ENCODE measurements at regions not wholly inside any gene's neighbourhood (a gene's known extent, or its start where the extent isn't known, plus 50 kb on each side); places are given as distances from the start of the nearest gene placed in this dataset.

GRCh38 chr7:4383584-4383983, 298.5 kb upstream of the FOXK1 start:
- no peak for TF ChIP-seq SP1 (IDR thresholded peaks at IDR 0.05)
- no peak for TF ChIP-seq CTBP1 (IDR thresholded peaks at IDR 0.05; ENCODE audit: borderline replicate concordance)
- TF ChIP-seq SUZ12 (IDR thresholded peaks at IDR 0.05) = no peak
- TF ChIP-seq FOXM1 (IDR thresholded peaks at IDR 0.05; ENCODE audit: borderline replicate concordance) = no peak

Measured in HEK293T (cell line).